ENCODE measurements at regions not wholly inside any gene's neighbourhood (a gene's known extent, or its start where the extent isn't known, plus 50 kb on each side); places are given as distances from the start of the nearest gene placed in this dataset.
"Not testable (repeated sequence)": the region's sequence is repeated elsewhere in the genome, so short reads cannot be mapped to it uniquely, and the experiment has no call there.

DNA sequence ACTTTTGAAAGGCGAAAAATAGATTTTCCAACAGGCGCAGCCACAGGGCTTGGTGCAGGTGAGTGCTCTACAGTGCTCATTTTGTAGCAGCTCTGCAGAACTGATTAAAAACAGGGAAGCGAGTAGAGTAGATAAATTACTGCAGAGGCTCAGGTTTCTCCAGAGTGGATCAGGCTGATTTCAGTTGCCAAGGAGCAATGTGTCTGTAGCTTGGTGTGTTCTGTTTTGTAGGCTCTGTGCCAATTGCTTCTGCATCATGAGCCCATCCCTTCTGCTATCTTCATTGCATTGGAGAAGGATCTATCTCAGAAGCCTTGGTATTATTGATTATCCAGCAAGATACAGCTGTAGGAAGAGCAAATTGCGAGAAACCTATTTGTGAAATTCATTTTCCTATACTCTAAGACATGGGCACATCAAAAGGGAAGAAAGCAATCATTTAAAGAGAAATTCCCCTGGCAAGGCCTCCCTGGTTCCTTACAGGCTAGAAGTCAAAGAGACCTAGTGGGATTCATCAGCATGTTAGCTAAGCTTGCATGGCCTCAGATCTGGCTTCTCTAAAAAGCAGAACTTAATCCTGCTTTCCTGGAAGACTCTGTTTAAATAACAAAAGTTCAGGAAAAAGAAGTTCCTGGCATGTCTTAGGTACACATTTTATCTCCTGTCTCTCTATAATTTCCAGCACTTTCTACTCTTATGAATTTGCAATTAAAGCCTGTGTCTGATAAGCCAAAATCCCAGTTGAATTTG lies 432.4 kb upstream of the ATP10A start:
- Histone ChIP-seq H3K9ac (ENCODE audit: low read depth in 1 of 3, low read length in 3 of 3) (no peak overlapping the region), H3K9me3 (ENCODE audit: control insufficient read depth in 3 of 3, low read length in 3 of 3) (peaks cover 0 to 4% (median 0%) of the 10 kb centered on the region in 3 donors), H3K27ac (ENCODE audit: low read depth, low read length) (no peak overlapping the region), H3K36me3 (ENCODE audit: control insufficient read depth in 3 of 3, insufficient read depth in 3 of 3, low read length in 3 of 3) (no peaks in the 10 kb centered on the region), H3K4me3 (ENCODE audit: low read length in 3 of 3) (no peak overlapping the region), H3K4me1 (ENCODE audit: control insufficient read depth in 3 of 3, insufficient read depth in 3 of 3, low read length in 3 of 3) (no peaks in the 10 kb centered on the region), H3K27me3 (ENCODE audit: control insufficient read depth in 3 of 3, insufficient read depth in 3 of 3, low read length in 3 of 3) (no peaks in the 10 kb centered on the region)

DNA sequence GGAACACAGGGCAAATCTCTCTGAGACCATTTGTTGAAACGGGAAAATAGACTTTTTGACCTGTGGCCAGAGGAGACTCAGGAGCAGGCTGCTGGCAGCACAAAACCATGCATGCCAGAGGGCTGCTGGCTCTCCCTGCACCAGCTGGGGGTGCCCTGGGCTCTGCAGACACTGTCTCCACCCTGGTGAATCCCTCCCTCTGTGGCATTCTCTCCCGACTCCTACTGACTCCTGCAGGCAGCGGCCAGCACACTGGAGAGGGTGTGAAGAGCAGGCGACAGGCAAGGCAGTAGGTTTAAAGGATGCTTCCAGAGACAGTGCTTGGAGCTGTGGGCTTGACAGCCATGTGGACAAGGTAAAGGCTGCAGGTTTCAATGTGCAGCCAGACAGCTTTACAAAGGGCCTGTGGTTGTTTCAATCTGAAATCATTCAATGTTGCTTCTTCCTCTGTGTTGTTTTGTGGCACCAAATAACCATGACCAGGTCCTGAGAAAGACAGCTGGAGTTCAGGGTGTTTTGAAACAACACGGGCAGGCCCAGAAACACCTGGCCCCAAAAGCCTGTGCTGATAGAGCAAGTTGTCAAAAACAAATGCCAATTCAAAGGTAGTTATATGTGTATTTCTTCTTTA lies 431.0 kb upstream of the ATP10A start:
- Histone ChIP-seq H3K4me1 (ENCODE audit: control insufficient read depth in 3 of 3, insufficient read depth in 3 of 3, low read length in 3 of 3) (no peaks in the 10 kb centered on the region), H3K27ac (ENCODE audit: low read depth, low read length) (no peak overlapping the region), H3K9ac (ENCODE audit: low read depth in 1 of 3, low read length in 3 of 3) (no peak overlapping the region), H3K9me3 (ENCODE audit: control insufficient read depth in 3 of 3, low read length in 3 of 3) (peaks cover 0 to 4% (median 0%) of the 10 kb centered on the region in 3 donors), H3K4me3 (ENCODE audit: low read length in 3 of 3) (no peak overlapping the region), H3K36me3 (ENCODE audit: control insufficient read depth in 3 of 3, insufficient read depth in 3 of 3, low read length in 3 of 3) (no peaks in the 10 kb centered on the region), H3K27me3 (ENCODE audit: control insufficient read depth in 3 of 3, insufficient read depth in 3 of 3, low read length in 3 of 3) (no peaks in the 10 kb centered on the region)

DNA sequence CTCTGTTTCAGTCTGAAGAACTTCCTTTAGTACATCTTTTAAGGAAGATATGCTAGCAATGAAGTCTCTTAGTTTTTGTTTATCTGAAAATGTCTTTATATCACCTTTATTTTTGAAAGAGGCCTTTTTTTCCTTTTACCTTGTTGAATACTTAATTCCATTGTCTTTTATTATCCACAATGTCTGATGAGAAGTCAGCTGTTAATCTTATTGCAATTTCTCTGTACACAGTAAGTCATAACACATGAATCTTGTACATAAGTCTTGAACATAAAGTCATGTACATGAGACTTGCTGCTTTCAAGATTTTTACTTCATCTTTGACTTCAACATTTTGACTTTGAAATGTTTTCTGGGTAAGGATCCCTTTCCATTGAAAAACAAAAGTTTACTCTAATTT lies 424.3 kb upstream of the ATP10A start:
- H3K4me3 ChIP-seq (ENCODE audit: low read length in 3 of 3) = no peak overlapping the region
- H3K9ac ChIP-seq (ENCODE audit: low read depth in 1 of 3, low read length in 3 of 3) = no peak overlapping the region
- no peaks in the 10 kb centered on the region for H3K36me3 ChIP-seq (ENCODE audit: control insufficient read depth in 3 of 3, insufficient read depth in 3 of 3, low read length in 3 of 3)
- no peak overlapping the region for H3K27ac ChIP-seq (ENCODE audit: low read depth, low read length)
- no peaks in the 10 kb centered on the region for H3K27me3 ChIP-seq (ENCODE audit: control insufficient read depth in 3 of 3, insufficient read depth in 3 of 3, low read length in 3 of 3)
- H3K4me1 ChIP-seq (ENCODE audit: control insufficient read depth in 3 of 3, insufficient read depth in 3 of 3, low read length in 3 of 3) = no peaks in the 10 kb centered on the region
- H3K9me3 ChIP-seq (ENCODE audit: control insufficient read depth in 3 of 3, low read length in 3 of 3) = peaks cover 0 to 7% (median 0%) of the 10 kb centered on the region in 3 donors

DNA sequence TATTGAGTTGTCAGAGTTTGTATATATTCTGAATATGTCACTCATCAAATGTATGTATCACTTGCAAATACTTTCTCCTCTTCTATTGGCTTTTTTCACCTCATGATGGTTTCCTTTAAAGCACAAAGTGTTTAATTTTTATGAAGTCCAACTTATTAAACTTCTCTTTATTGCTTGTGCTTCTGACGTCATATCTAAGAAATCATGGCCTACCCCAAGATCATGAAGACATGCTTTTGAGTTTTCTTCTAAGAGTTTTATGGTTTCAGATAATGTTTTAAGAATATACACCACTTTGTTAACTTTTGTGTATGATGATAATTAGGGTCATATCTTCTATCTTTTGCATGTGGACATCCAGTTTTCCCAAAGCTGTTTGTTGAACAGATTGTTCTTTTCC lies 417.2 kb upstream of the ATP10A start:
- H3K4me1 ChIP-seq (ENCODE audit: control insufficient read depth in 3 of 3, insufficient read depth in 3 of 3, low read length in 3 of 3) = no peaks in the 10 kb centered on the region
- no peaks in the 10 kb centered on the region for H3K27me3 ChIP-seq (ENCODE audit: control insufficient read depth in 3 of 3, insufficient read depth in 3 of 3, low read length in 3 of 3)
- H3K9me3 ChIP-seq (ENCODE audit: control insufficient read depth in 3 of 3, low read length in 3 of 3) = no peaks in the 10 kb centered on the region
- H3K27ac ChIP-seq (ENCODE audit: low read depth, low read length) = no peak overlapping the region
- no peaks in the 10 kb centered on the region for H3K36me3 ChIP-seq (ENCODE audit: control insufficient read depth in 3 of 3, insufficient read depth in 3 of 3, low read length in 3 of 3)
- no peak overlapping the region for H3K9ac ChIP-seq (ENCODE audit: low read depth in 1 of 3, low read length in 3 of 3)
- H3K4me3 ChIP-seq (ENCODE audit: low read length in 3 of 3) = no peak overlapping the region

DNA sequence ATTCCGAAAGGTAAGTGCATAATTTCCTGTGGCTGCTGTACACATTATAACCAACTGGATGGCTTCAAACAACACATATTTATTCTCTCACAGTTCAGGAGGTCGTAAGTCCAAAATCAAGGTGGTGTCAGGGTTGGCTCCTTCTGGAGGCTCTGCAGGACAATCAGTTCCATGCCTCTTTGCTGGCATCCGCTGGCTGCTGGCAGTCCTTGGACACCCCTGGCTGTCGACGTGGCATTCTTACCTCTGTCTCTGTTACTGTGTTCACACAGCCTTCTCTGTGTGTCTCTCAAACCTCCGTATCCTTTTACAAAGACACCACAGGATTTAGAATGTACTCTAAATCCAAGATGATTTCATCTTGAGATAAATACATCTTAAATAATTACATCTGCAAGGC lies 398.8 kb upstream of the ATP10A start:
- Histone ChIP-seq H3K27ac (ENCODE audit: low read depth, low read length) (no peak overlapping the region), H3K4me3 (ENCODE audit: low read length in 3 of 3) (no peak overlapping the region), H3K27me3 (ENCODE audit: control insufficient read depth in 3 of 3, insufficient read depth in 3 of 3, low read length in 3 of 3) (no peaks in the 10 kb centered on the region)

DNA sequence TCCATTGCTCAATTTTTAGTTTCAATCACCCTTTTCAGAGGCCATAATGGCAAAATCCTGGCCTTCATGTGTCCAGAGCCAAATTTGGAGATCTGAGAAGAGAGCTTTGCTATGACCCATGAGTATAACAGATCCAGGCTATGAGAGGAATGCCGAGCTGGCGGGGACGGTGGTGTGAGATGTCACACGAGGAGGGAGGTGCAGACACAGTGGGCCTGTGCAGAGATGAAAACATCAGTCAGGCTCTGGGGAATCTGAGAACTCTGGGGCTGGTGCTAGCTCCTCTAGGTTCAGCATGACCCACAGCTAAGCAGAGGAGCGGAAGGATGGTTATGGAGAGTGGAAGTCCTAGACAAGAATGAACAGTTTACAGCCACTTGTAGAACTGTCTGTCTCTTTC lies 398.3 kb upstream of the ATP10A start:
- Histone ChIP-seq H3K27me3 (ENCODE audit: control insufficient read depth in 3 of 3, insufficient read depth in 3 of 3, low read length in 3 of 3) (no peaks in the 10 kb centered on the region), H3K27ac (ENCODE audit: low read depth, low read length) (no peak overlapping the region), H3K9me3 (ENCODE audit: control insufficient read depth in 3 of 3, low read length in 3 of 3) (peaks cover 0 to 3% (median 0%) of the 10 kb centered on the region in 3 donors), H3K4me1 (ENCODE audit: control insufficient read depth in 3 of 3, insufficient read depth in 3 of 3, low read length in 3 of 3) (peaks cover 0 to 4% (median 0%) of the 10 kb centered on the region in 3 donors), H3K4me3 (ENCODE audit: low read length in 3 of 3) (no peak overlapping the region), H3K36me3 (ENCODE audit: control insufficient read depth in 3 of 3, insufficient read depth in 3 of 3, low read length in 3 of 3) (no peaks in the 10 kb centered on the region), H3K9ac (ENCODE audit: low read depth in 1 of 3, low read length in 3 of 3) (no peak overlapping the region)

More for the DNA sequence above, 398.8 kb upstream of the ATP10A start:
- Histone ChIP-seq H3K4me1 (ENCODE audit: control insufficient read depth in 3 of 3, insufficient read depth in 3 of 3, low read length in 3 of 3) (peaks cover 0 to 4% (median 0%) of the 10 kb centered on the region in 3 donors), H3K9me3 (ENCODE audit: control insufficient read depth in 3 of 3, low read length in 3 of 3) (peaks cover 0 to 3% (median 0%) of the 10 kb centered on the region in 3 donors), H3K36me3 (ENCODE audit: control insufficient read depth in 3 of 3, insufficient read depth in 3 of 3, low read length in 3 of 3) (no peaks in the 10 kb centered on the region), H3K9ac (ENCODE audit: low read depth in 1 of 3, low read length in 3 of 3) (no peak overlapping the region)

DNA sequence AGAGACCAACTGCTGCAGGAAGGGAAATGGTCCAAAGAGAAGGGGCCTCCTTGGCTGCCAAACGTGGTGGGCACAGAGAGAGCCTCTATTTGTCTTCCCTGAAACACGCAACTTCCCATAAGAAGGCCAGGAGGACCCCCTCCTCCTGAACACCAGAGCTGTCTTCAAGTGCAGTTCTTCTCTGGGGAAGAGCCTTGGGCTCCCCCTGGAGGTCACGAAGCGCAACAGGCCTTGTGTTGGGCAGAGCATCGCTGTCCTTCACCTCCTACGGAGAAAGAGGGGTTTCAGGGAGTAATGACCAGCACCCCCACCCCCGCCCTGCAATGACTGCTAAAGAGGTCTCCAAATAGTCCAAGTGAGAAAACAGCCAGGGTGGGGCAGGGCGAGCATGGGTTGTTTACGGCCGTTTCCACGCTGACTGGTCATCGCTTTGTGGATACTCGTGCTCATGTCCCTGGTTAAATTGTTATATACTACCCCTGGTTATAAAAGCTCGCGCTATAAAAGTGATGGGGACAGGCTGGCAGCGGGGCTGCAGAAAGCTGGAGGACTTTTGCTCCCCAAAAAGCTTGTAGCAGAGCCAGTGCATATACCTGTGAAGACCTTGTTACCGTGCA lies 397.5 kb upstream of the ATP10A start:
- Histone ChIP-seq H3K36me3 (ENCODE audit: control insufficient read depth in 3 of 3, insufficient read depth in 3 of 3, low read length in 3 of 3) (no peaks in the 10 kb centered on the region), H3K4me3 (ENCODE audit: low read length in 3 of 3) (no peak overlapping the region), H3K4me1 (ENCODE audit: control insufficient read depth in 3 of 3, insufficient read depth in 3 of 3, low read length in 3 of 3) (peaks cover 0 to 4% (median 0%) of the 10 kb centered on the region in 3 donors), H3K27me3 (ENCODE audit: control insufficient read depth in 3 of 3, insufficient read depth in 3 of 3, low read length in 3 of 3) (no peaks in the 10 kb centered on the region), H3K9me3 (ENCODE audit: control insufficient read depth in 3 of 3, low read length in 3 of 3) (peaks cover 0 to 3% (median 0%) of the 10 kb centered on the region in 3 donors), H3K27ac (ENCODE audit: low read depth, low read length) (no peak overlapping the region), H3K9ac (ENCODE audit: low read depth in 1 of 3, low read length in 3 of 3) (no peak overlapping the region)

DNA sequence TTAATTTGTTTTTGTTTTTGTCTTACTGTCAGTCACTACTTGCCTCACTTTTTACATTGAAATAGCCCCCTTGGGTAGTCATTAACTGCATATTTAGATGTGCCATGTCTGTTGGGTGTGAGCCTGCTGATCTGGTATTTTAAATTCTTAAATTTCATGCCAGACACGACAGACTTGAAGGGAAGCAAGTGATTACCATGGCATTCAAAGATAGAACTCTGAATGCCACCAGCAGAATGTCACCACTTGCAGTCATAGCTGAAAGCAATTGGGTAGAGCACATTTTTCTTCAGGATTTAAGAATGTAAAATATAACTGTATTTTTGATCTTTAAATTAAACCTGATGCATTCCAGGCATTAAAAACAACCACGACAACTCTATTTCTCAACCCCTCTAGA lies 396.5 kb upstream of the ATP10A start:
- no peaks in the 10 kb centered on the region for H3K27me3 ChIP-seq (ENCODE audit: control insufficient read depth in 3 of 3, insufficient read depth in 3 of 3, low read length in 3 of 3)
- no peak overlapping the region for H3K27ac ChIP-seq (ENCODE audit: low read depth, low read length)
- H3K4me1 ChIP-seq (ENCODE audit: control insufficient read depth in 3 of 3, insufficient read depth in 3 of 3, low read length in 3 of 3) = peaks cover 0 to 4% (median 0%) of the 10 kb centered on the region in 3 donors
- no peaks in the 10 kb centered on the region for H3K36me3 ChIP-seq (ENCODE audit: control insufficient read depth in 3 of 3, insufficient read depth in 3 of 3, low read length in 3 of 3)
- peaks cover 0 to 3% (median 0%) of the 10 kb centered on the region in 3 donors for H3K9me3 ChIP-seq (ENCODE audit: control insufficient read depth in 3 of 3, low read length in 3 of 3)
- no peak overlapping the region for H3K4me3 ChIP-seq (ENCODE audit: low read length in 3 of 3)
- no peak overlapping the region for H3K9ac ChIP-seq (ENCODE audit: low read depth in 1 of 3, low read length in 3 of 3)

DNA sequence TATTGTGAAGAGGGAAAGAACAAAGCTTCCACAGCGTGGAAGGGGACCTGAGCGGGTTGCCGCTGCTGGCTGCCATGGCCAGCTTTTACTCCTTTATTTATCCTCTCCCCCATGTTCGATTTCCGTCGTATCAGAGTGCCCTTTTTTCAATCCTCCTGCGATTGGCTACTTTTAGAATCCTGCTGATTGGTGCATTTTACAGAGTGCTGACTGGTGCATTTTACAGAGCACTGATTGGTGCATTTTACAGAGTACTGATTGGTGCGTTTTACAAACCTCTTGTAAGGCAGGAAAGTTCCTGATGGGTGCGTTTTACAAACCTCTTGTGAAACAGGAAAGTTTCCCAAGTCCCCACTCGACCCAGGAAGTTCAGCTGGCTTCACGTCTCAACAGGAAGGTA lies 381.7 kb upstream of the ATP10A start:
- not testable (repeated sequence) for H3K9me3 ChIP-seq (ENCODE audit: control insufficient read depth in 3 of 3, low read length in 3 of 3); H3K4me3 ChIP-seq (ENCODE audit: low read length in 3 of 3); H3K27ac ChIP-seq (ENCODE audit: low read depth, low read length); H3K27me3 ChIP-seq (ENCODE audit: control insufficient read depth in 3 of 3, insufficient read depth in 3 of 3, low read length in 3 of 3); H3K9ac ChIP-seq (ENCODE audit: low read depth in 1 of 3, low read length in 3 of 3); H3K36me3 ChIP-seq (ENCODE audit: control insufficient read depth in 3 of 3, insufficient read depth in 3 of 3, low read length in 3 of 3); H3K4me1 ChIP-seq (ENCODE audit: control insufficient read depth in 3 of 3, insufficient read depth in 3 of 3, low read length in 3 of 3)

DNA sequence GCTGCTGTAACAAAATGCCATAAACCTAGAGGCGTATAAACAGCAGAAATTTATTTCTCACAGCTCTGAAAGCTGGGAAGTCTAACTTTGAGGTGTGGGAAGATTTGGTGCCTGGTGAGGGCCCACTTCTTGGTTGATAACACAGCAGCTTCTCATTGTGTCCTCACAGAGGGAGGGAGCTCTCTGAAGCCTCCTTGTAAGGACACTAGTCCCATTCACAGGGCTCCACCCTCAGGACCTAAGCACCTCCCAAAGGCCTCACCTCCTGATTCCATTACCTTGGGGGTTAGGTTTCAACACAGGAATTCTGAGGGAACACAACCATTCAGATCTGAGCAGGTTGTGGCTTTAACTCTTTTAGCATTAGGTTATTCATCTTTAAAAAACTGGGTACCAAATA lies 380.3 kb upstream of the ATP10A start:
- Histone ChIP-seq H3K27ac (ENCODE audit: low read depth, low read length) (no peak overlapping the region), H3K4me3 (ENCODE audit: low read length in 3 of 3) (no peak overlapping the region), H3K4me1 (ENCODE audit: control insufficient read depth in 3 of 3, insufficient read depth in 3 of 3, low read length in 3 of 3) (no peaks in the 10 kb centered on the region), H3K9ac (ENCODE audit: low read depth in 1 of 3, low read length in 3 of 3) (no peak overlapping the region), H3K27me3 (ENCODE audit: control insufficient read depth in 3 of 3, insufficient read depth in 3 of 3, low read length in 3 of 3) (no peaks in the 10 kb centered on the region), H3K36me3 (ENCODE audit: control insufficient read depth in 3 of 3, insufficient read depth in 3 of 3, low read length in 3 of 3) (no peaks in the 10 kb centered on the region), H3K9me3 (ENCODE audit: control insufficient read depth in 3 of 3, low read length in 3 of 3) (peaks cover 2% of the 10 kb centered on the region in 3 donors)
